Embryonic facial prominence (tissue), 1 donor: ENCODE measurements at regions not wholly inside any gene's neighbourhood (a gene's known extent, or its start where the extent isn't known, plus 50 kb on each side); places are given as distances from the start of the nearest gene placed in this dataset.

Source experiments
- DNase-seq: peaks from one replicate; pipeline ENCODE4 v3.0.0-alpha.2; 2016; ENCODE audit errors: extremely low spot score

GRCh38 chr14:82126006-82126405 is 592.4 kb upstream of the SEL1L start:
- DNase-seq, result no peak

GRCh38 chr14:82134411-82134810 is 600.8 kb upstream of the SEL1L start:
- no peak for DNase-seq

- no peak for DNase-seq
Observed at GRCh38 chr14:82138431-82138830, 604.8 kb upstream of the SEL1L start.

- DNase-seq, result no peak
Observed at GRCh38 chr14:82146846-82147245, 613.2 kb upstream of the SEL1L start.

GRCh38 chr14:82153689-82154088 is 620.0 kb upstream of the SEL1L start:
- DNase-seq, result no peak

- DNase-seq, result no peak
Observed at GRCh38 chr14:82159624-82160023, 626.0 kb upstream of the SEL1L start.

- no peak for DNase-seq
Observed at GRCh38 chr14:82180139-82180538, 646.5 kb upstream of the SEL1L start.

- no peak for DNase-seq
Observed at GRCh38 chr14:82182646-82183045, 649.0 kb upstream of the SEL1L start.

- no peak for DNase-seq
Observed at GRCh38 chr14:82190742-82191141, 657.1 kb upstream of the SEL1L start.

GRCh38 chr14:82192387-82192786 is 658.7 kb upstream of the SEL1L start:
- DNase-seq, result no peak

GRCh38 chr14:82223276-82223675 is 689.6 kb upstream of the SEL1L start:
- no peak for DNase-seq

GRCh38 chr14:82224610-82225009 is 691.0 kb upstream of the SEL1L start:
- DNase-seq, result no peak

- DNase-seq, result no peak
Observed at GRCh38 chr14:82230748-82231147, 697.1 kb upstream of the SEL1L start.

GRCh38 chr14:82238649-82239048 is 705.0 kb upstream of the SEL1L start:
- DNase-seq, result no peak

- no peak for DNase-seq
Observed at GRCh38 chr14:82239223-82239622, 705.6 kb upstream of the SEL1L start.

GRCh38 chr14:82244791-82245190 is 711.1 kb upstream of the SEL1L start:
- no peak for DNase-seq

- no peak for DNase-seq
Observed at GRCh38 chr14:82251494-82251893, 717.8 kb upstream of the SEL1L start.

- DNase-seq, result no peak
Observed at GRCh38 chr14:82270286-82270685, 736.6 kb upstream of the SEL1L start.

GRCh38 chr14:82298811-82299210 is 765.2 kb upstream of the SEL1L start:
- DNase-seq, result no peak

- DNase-seq, result no peak
Observed at GRCh38 chr14:82309199-82309598, 775.5 kb upstream of the SEL1L start.

GRCh38 chr14:82313889-82314288 is 780.2 kb upstream of the SEL1L start:
- DNase-seq, result no peak

- no peak for DNase-seq
Observed at GRCh38 chr14:82328442-82328841, 794.8 kb upstream of the SEL1L start.

GRCh38 chr14:82341261-82341810 is 807.7 kb upstream of the SEL1L start:
- no peak for DNase-seq

GRCh38 chr14:82342596-82342995 is 808.9 kb upstream of the SEL1L start:
- DNase-seq, result no peak

- DNase-seq, result no peak
Observed at GRCh38 chr14:82345184-82345583, 811.5 kb upstream of the SEL1L start.
